HFF-Myc (cell line): ENCODE measurements at regions not wholly inside any gene's neighbourhood (a gene's known extent, or its start where the extent isn't known, plus 50 kb on each side); places are given as distances from the start of the nearest gene placed in this dataset.

Experiments
- DNase-seq: peaks from one replicate; pipeline ENCODE4 v3.0.0-alpha.2; 2011; ENCODE audit warnings: low read depth; ENCODE audit errors: extremely low read depth
- H3K4me3 ChIP-seq: replicated peaks from 2 replicates; pipeline ENCODE4 v1.5.1; 2011; ENCODE audit warnings: low read depth, mild to moderate bottlenecking, control low read depth, low read length
- CTCF ChIP-seq: IDR thresholded peaks from 2 replicates; pipeline ENCODE4 v1.5.1; 2012; ENCODE audit warnings: mild to moderate bottlenecking, low read depth, low read length, control low read depth; ENCODE audit errors: missing control alignments

GRCh38 chr12:47422611-47423010 lies 283.2 kb downstream of the RPAP3 start:
- H3K4me3 ChIP-seq = no peak overlapping the region
- DNase-seq = no peak
- no peak for TF ChIP-seq CTCF

GRCh38 chr12:47419497-47419896 lies 286.3 kb downstream of the RPAP3 start:
- TF ChIP-seq CTCF = no peak
- DNase-seq = no peak

GRCh38 chr12:47417955-47418354 lies 287.9 kb downstream of the RPAP3 start:
- H3K4me3 ChIP-seq = no peak overlapping the region
- DNase-seq = no peak
- TF ChIP-seq CTCF = no peak

More at GRCh38 chr12:47419497-47419896, 286.3 kb downstream of the RPAP3 start:
- H3K4me3 ChIP-seq = no peak overlapping the region

- TF ChIP-seq CTCF = no peak
- no peak for DNase-seq
- H3K4me3 ChIP-seq = no peak overlapping the region
Measured at GRCh38 chr12:47417121-47417520, 288.7 kb downstream of the RPAP3 start.

- no peak overlapping the region for H3K4me3 ChIP-seq
- no peak for DNase-seq
- TF ChIP-seq CTCF = no peak
Measured at GRCh38 chr12:47415054-47415453, 290.8 kb downstream of the RPAP3 start.

- no peak for DNase-seq
- TF ChIP-seq CTCF = no peak
- H3K4me3 ChIP-seq = no peak overlapping the region
Measured at GRCh38 chr12:47414511-47414910, 291.3 kb downstream of the RPAP3 start.

- no peak for TF ChIP-seq CTCF
- no peak overlapping the region for H3K4me3 ChIP-seq
- no peak for DNase-seq
Measured at GRCh38 chr12:47413806-47414205, 292.0 kb downstream of the RPAP3 start.
